ENCODE measurements at regions not wholly inside any gene's neighbourhood (a gene's known extent, or its start where the extent isn't known, plus 50 kb on each side); places are given as distances from the start of the nearest gene placed in this dataset.

- no peak for TF ChIP-seq FOXJ3 (CRISPR knock-in tag; IDR thresholded peaks at IDR 0.05; ENCODE audit: borderline replicate concordance)
These were observed 474.1 kb upstream of the SOX5 start (continued) for GRCh38 chr12:24423611-24424010.

GRCh38 chr12:24421759-24422158 lies 472.3 kb upstream of the SOX5 start:
- ATAC-seq (no peak), DNase-seq (ENCODE audit: low spot score) (no peak)
- Mint-ChIP-seq H3K27me3 (ENCODE audit: low read depth) (no peaks in the 10 kb centered on the region), H3K4me1 (peaks cover 15% of the 10 kb centered on the region), H3K36me3 (no peaks in the 10 kb centered on the region), H3K27ac (no peak overlapping the region), H3K4me3 (no peak overlapping the region), H3K9me3 (peaks cover 13% of the 10 kb centered on the region)
- POLR2A ChIA-PET: no interaction called here
- CTCF ChIA-PET: no interaction called here
- no peak for TF ChIP-seq SMAD4 (CRISPR knock-in tag; IDR thresholded peaks at IDR 0.05)
- no peak for TF ChIP-seq TCF7 (CRISPR knock-in tag; IDR thresholded peaks at IDR 0.05; ENCODE audit: low read depth)
- no peak for TF ChIP-seq ZNF219 (CRISPR knock-in tag; IDR thresholded peaks at IDR 0.05; ENCODE audit: borderline replicate concordance)
- TF ChIP-seq, protein P1, sequence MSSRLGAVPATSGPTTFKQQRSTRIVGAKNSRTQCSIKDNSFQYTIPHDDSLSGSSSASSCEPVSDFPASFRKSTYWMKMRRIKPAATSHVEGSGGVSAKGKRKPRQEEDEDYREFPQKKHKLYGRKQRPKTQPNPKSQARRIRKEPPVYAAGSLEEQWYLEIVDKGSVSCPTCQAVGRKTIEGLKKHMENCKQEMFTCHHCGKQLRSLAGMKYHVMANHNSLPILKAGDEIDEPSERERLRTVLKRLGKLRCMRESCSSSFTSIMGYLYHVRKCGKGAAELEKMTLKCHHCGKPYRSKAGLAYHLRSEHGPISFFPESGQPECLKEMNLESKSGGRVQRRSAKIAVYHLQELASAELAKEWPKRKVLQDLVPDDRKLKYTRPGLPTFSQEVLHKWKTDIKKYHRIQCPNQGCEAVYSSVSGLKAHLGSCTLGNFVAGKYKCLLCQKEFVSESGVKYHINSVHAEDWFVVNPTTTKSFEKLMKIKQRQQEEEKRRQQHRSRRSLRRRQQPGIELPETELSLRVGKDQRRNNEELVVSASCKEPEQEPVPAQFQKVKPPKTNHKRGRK (CRISPR knock-in tag; IDR thresholded peaks at IDR 0.05; ENCODE audit: borderline replicate concordance): no peak
- no peak for TF ChIP-seq ELF4 (CRISPR knock-in tag; IDR thresholded peaks at IDR 0.05; ENCODE audit: low read depth)
- no peak for TF ChIP-seq TEAD4 (CRISPR knock-in tag; IDR thresholded peaks at IDR 0.05)
- TF ChIP-seq, protein P2, sequence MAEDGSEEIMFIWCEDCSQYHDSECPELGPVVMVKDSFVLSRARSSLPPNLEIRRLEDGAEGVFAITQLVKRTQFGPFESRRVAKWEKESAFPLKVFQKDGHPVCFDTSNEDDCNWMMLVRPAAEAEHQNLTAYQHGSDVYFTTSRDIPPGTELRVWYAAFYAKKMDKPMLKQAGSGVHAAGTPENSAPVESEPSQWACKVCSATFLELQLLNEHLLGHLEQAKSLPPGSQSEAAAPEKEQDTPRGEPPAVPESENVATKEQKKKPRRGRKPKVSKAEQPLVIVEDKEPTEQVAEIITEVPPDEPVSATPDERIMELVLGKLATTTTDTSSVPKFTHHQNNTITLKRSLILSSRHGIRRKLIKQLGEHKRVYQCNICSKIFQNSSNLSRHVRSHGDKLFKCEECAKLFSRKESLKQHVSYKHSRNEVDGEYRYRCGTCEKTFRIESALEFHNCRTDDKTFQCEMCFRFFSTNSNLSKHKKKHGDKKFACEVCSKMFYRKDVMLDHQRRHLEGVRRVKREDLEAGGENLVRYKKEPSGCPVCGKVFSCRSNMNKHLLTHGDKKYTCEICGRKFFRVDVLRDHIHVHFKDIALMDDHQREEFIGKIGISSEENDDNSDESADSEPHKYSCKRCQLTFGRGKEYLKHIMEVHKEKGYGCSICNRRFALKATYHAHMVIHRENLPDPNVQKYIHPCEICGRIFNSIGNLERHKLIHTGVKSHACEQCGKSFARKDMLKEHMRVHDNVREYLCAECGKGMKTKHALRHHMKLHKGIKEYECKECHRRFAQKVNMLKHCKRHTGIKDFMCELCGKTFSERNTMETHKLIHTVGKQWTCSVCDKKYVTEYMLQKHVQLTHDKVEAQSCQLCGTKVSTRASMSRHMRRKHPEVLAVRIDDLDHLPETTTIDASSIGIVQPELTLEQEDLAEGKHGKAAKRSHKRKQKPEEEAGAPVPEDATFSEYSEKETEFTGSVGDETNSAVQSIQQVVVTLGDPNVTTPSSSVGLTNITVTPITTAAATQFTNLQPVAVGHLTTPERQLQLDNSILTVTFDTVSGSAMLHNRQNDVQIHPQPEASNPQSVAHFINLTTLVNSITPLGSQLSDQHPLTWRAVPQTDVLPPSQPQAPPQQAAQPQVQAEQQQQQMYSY (CRISPR knock-in tag; IDR thresholded peaks at IDR 0.05): no peak
- no peak for TF ChIP-seq ZMAT4 (CRISPR knock-in tag; IDR thresholded peaks at IDR 0.05)
- TF ChIP-seq GRHL2 (CRISPR knock-in tag; IDR thresholded peaks at IDR 0.05; ENCODE audit: insufficient replicate concordance, severe bottlenecking): no peak
- TF ChIP-seq, protein P3, sequence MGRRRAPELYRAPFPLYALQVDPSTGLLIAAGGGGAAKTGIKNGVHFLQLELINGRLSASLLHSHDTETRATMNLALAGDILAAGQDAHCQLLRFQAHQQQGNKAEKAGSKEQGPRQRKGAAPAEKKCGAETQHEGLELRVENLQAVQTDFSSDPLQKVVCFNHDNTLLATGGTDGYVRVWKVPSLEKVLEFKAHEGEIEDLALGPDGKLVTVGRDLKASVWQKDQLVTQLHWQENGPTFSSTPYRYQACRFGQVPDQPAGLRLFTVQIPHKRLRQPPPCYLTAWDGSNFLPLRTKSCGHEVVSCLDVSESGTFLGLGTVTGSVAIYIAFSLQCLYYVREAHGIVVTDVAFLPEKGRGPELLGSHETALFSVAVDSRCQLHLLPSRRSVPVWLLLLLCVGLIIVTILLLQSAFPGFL (CRISPR knock-in tag; IDR thresholded peaks at IDR 0.05; ENCODE audit: borderline replicate concordance): no peak
- TF ChIP-seq FOXP4 (CRISPR knock-in tag; IDR thresholded peaks at IDR 0.05): no peak
- no peak for TF ChIP-seq ZNF121 (CRISPR knock-in tag; IDR thresholded peaks at IDR 0.05)
- no peak for TF ChIP-seq NFE2L1 (CRISPR knock-in tag; IDR thresholded peaks at IDR 0.05)
- no peak for TF ChIP-seq MXD4 (CRISPR knock-in tag; IDR thresholded peaks at IDR 0.05; ENCODE audit: borderline replicate concordance)
- TF ChIP-seq ZNF423 (CRISPR knock-in tag; IDR thresholded peaks at IDR 0.05): no peak
- no peak for TF ChIP-seq NR2C2 (CRISPR knock-in tag; IDR thresholded peaks at IDR 0.05)

Data from WTC11 (cell line).